Panc1 (cell line): ENCODE measurements at regions not wholly inside any gene's neighbourhood (a gene's known extent, or its start where the extent isn't known, plus 50 kb on each side); places are given as distances from the start of the nearest gene placed in this dataset.

Source experiments
- ATAC-seq: fragments of 200-7000 bp; cut with Tn5 transposase; 2 replicates; pipeline ENCODE4 v1.9.1; 2020; ENCODE audit warnings: mild to moderate bottlenecking, moderate library complexity
- BruUV-seq: library from RNA; stranded (reverse); fragments of 400-500 nt; replicated peaks from 2 replicates; lab custom pipeline; 2021; lab: Mats Ljungman, UMichigan
- CTCF ChIA-PET: fragments of 300-600 bp; sonication (Branson Sonifier 250); formaldehyde crosslinking; loops from one replicate; lab custom pipeline; 2022; ENCODE audit warnings: antibody characterized with exemption; lab: Charles Lee
- POLR2A ChIA-PET: fragments of 300-600 bp; sonication (Branson Sonifier 250); formaldehyde crosslinking; loops from one replicate; lab custom pipeline; 2022; ENCODE audit warnings: antibody characterized with exemption; lab: Charles Lee
- DNase-seq: peaks from one replicate; pipeline ENCODE4 v3.0.0-alpha.2; 2010; ENCODE audit warnings: low read depth, low spot score
- H3K27ac ChIP-seq: 2 replicates; pipeline ENCODE4 v1.5.1; 2011; ENCODE audit warnings: mild to moderate bottlenecking, low read length, inconsistent platforms
- H3K27me3 ChIP-seq: fragments of 200-500 bp; sonication (Bioruptor generic); 2 replicates; pipeline ENCODE4 v1.6.0; 2014; ENCODE audit warnings: low read length, inconsistent platforms; ENCODE audit not compliant: control insufficient read depth, insufficient read depth
- H3K36me3 ChIP-seq: fragments of 200-500 bp; sonication (Bioruptor generic); 2 replicates; pipeline ENCODE4 v1.5.1; 2014; ENCODE audit warnings: inconsistent platforms, mild to moderate bottlenecking, low read length, moderate library complexity; ENCODE audit not compliant: control insufficient read depth, insufficient read depth
- H3K4me1 ChIP-seq: 2 replicates; pipeline ENCODE4 v1.5.1; 2011; ENCODE audit warnings: inconsistent platforms, mild to moderate bottlenecking, low read length, moderate library complexity; ENCODE audit not compliant: control insufficient read depth, insufficient read depth
- H3K4me3 ChIP-seq, 2 experiments: 2 replicates each; pipeline ENCODE4 v1.5.1; 2011 to 2012; ENCODE audit warnings: low read depth in 2 of 2, low read length in 2 of 2, mild to moderate bottlenecking in 2 of 2, inconsistent platforms in 1 of 2, moderate library complexity in 1 of 2
- H3K9me3 ChIP-seq: fragments of 200-500 bp; sonication (Bioruptor generic); 2 replicates; pipeline ENCODE4 v1.5.1; 2014; ENCODE audit warnings: low read depth, mild to moderate bottlenecking, inconsistent platforms, low read length, moderate library complexity; ENCODE audit not compliant: control insufficient read depth, insufficient read depth
- POLR2AphosphoS5 ChIP-seq: IDR thresholded peaks from 2 replicates; pipeline ENCODE4 v1.6.1; 2012; ENCODE audit warnings: mild to moderate bottlenecking, low read depth, low read length, moderate library complexity
- SIN3A ChIP-seq: IDR thresholded peaks from 2 replicates; pipeline ENCODE4 v1.6.1; 2012; ENCODE audit warnings: low read depth, mild to moderate bottlenecking, low read length, moderate library complexity, borderline replicate concordance; ENCODE audit not compliant: insufficient read depth
- TCF7L2 ChIP-seq: IDR thresholded peaks from 2 replicates; pipeline ENCODE4 v1.6.1; 2011; ENCODE audit warnings: mild to moderate bottlenecking, low read depth, low read length, inconsistent platforms
- in situ Hi-C: cut with HindIII; loops from 2 replicates; pipeline ENCODE4 v1.10.0; 2016; ENCODE audit warnings: low sequenced_read_pairs, low pct_unique_long_range_greater_than_20kb
- intact Hi-C: fragments of 100-400 bp; cut with micrococcal nuclease; formaldehyde crosslinking; loops from one replicate; pipeline ENCODE4 v1.10.0; 2022; ENCODE audit not compliant: unreplicated experiment
- TF ChIP-seq, protein P1 (sequence below): fragments of 450-650 bp; IDR thresholded peaks from 2 replicates; pipeline ENCODE4 v1.5.1; 2017; ENCODE audit warnings: mild to moderate bottlenecking
- TF ChIP-seq, protein P2 (sequence below), 2 experiments: IDR thresholded peaks; 2 replicates each; pipeline ENCODE4 v1.6.1; 2011 to 2012; ENCODE audit warnings: low read depth in 2 of 2, control low read depth in 1 of 2, low read length in 1 of 2, mild to moderate bottlenecking in 1 of 2, moderate library complexity in 1 of 2; ENCODE audit not compliant: insufficient read depth in 1 of 2

DNA sequence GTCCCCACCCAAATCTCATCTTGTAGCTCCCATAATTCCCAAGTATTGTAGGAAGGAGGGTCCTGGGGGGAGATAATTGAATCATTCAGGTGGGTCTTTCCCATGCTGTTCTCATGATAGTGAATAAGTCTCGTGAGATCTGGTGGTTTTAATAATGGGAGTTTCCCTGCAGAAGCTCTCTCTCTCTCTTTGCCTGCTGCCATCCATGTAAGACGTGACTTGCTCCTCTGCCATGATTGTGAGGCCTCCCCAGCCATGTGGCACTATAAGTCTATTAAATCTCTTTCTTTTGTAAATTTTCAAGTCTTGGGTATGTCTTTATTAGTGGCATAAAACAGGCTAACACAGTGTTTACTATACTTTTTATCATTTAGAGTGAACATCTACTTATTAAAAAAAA lies 338.8 kb downstream of the ANKRD7 start:
- DNase-seq, result no peak
- no peak overlapping the region for H3K27ac ChIP-seq
- no peak overlapping the region for H3K4me3 ChIP-seq
- CTCF ChIA-PET, result no interaction called here
- peaks cover 8% of the 10 kb centered on the region; the same call in 1 of the 2 replicates for H3K9me3 ChIP-seq
- no TSS peak for BruUV-seq
- no peaks in the 10 kb centered on the region for H3K36me3 ChIP-seq
- POLR2A ChIA-PET, result no interaction called here
- H3K27me3 ChIP-seq, result no peaks in the 10 kb centered on the region
- no peak for ATAC-seq
- no peak for TF ChIP-seq POLR2AphosphoS5
- TF ChIP-seq, protein P1, sequence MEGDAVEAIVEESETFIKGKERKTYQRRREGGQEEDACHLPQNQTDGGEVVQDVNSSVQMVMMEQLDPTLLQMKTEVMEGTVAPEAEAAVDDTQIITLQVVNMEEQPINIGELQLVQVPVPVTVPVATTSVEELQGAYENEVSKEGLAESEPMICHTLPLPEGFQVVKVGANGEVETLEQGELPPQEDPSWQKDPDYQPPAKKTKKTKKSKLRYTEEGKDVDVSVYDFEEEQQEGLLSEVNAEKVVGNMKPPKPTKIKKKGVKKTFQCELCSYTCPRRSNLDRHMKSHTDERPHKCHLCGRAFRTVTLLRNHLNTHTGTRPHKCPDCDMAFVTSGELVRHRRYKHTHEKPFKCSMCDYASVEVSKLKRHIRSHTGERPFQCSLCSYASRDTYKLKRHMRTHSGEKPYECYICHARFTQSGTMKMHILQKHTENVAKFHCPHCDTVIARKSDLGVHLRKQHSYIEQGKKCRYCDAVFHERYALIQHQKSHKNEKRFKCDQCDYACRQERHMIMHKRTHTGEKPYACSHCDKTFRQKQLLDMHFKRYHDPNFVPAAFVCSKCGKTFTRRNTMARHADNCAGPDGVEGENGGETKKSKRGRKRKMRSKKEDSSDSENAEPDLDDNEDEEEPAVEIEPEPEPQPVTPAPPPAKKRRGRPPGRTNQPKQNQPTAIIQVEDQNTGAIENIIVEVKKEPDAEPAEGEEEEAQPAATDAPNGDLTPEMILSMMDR, result no peak
- no peak for TF ChIP-seq TCF7L2
- TF ChIP-seq, protein P2, sequence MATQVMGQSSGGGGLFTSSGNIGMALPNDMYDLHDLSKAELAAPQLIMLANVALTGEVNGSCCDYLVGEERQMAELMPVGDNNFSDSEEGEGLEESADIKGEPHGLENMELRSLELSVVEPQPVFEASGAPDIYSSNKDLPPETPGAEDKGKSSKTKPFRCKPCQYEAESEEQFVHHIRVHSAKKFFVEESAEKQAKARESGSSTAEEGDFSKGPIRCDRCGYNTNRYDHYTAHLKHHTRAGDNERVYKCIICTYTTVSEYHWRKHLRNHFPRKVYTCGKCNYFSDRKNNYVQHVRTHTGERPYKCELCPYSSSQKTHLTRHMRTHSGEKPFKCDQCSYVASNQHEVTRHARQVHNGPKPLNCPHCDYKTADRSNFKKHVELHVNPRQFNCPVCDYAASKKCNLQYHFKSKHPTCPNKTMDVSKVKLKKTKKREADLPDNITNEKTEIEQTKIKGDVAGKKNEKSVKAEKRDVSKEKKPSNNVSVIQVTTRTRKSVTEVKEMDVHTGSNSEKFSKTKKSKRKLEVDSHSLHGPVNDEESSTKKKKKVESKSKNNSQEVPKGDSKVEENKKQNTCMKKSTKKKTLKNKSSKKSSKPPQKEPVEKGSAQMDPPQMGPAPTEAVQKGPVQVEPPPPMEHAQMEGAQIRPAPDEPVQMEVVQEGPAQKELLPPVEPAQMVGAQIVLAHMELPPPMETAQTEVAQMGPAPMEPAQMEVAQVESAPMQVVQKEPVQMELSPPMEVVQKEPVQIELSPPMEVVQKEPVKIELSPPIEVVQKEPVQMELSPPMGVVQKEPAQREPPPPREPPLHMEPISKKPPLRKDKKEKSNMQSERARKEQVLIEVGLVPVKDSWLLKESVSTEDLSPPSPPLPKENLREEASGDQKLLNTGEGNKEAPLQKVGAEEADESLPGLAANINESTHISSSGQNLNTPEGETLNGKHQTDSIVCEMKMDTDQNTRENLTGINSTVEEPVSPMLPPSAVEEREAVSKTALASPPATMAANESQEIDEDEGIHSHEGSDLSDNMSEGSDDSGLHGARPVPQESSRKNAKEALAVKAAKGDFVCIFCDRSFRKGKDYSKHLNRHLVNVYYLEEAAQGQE (IDR thresholded peaks at IDR 0.05; ENCODE audit: insufficient read depth in 1 of 2, low read depth in 2 of 2, low read length in 1 of 2), result no peak
- in situ Hi-C loops, result no loop called here
- intact Hi-C loops, result no loop called here
- no peaks in the 10 kb centered on the region for H3K4me1 ChIP-seq

DNA sequence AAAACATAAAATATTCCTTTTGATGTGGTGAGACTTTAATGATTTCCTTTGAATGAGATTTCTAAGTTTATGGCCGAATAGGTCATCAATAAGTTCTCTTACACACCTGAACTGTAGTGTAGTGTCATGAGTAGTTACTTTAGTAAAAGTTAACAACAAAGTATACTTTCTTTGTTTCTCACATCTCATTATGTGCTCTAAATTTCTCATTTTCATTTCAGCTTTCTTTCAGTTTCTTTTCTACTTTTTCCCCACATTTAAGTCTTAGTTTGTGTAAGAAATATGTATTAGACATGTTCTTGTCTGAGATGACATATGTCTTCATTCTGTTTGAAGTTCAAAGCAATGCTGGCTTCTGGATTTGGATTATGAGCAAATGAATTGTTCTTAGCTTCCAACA lies 348.1 kb downstream of the ANKRD7 start:
- in situ Hi-C loops (no loop called here), intact Hi-C loops (no loop called here)
- no peaks in the 10 kb centered on the region for H3K27me3 ChIP-seq
- POLR2A ChIA-PET, result no interaction called here
- no peaks in the 10 kb centered on the region for H3K36me3 ChIP-seq
- H3K4me1 ChIP-seq, result no peaks in the 10 kb centered on the region
- no peak for DNase-seq
- no peak for ATAC-seq
- no TSS peak for BruUV-seq
- no peak overlapping the region for H3K4me3 ChIP-seq
- CTCF ChIA-PET, result no interaction called here
- no peak overlapping the region for H3K27ac ChIP-seq
- H3K9me3 ChIP-seq, result no peaks in the 10 kb centered on the region
- TF ChIP-seq, protein P2 (IDR thresholded peaks at IDR 0.05; ENCODE audit: insufficient read depth in 1 of 2, low read depth in 2 of 2, low read length in 1 of 2), result no peak
- TF ChIP-seq POLR2AphosphoS5 (no peak), TCF7L2 (no peak), SIN3A (no peak)
- TF ChIP-seq, protein P1, result no peak
